Gastroesophageal sphincter (tissue), 3 donors: ENCODE measurements at regions not wholly inside any gene's neighbourhood (a gene's known extent, or its start where the extent isn't known, plus 50 kb on each side); places are given as distances from the start of the nearest gene placed in this dataset.

ENCODE experiments used
- EP300 ChIP-seq: sonication (generic); formaldehyde crosslinking; IDR thresholded peaks from one replicate; pipeline ENCODE4 v1.6.1; 2017; ENCODE audit warnings: antibody characterized with exemption, mild to moderate bottlenecking
- POLR2A ChIP-seq, 2 donors: fragments of 450-650 bp; IDR thresholded peaks; one replicate each; pipeline ENCODE4 v1.6.1; 2017; ENCODE audit warnings: antibody characterized with exemption in 2 of 2, mild to moderate bottlenecking in 2 of 2, moderate library complexity in 1 of 2
- POLR2AphosphoS5 ChIP-seq: sonication (generic); formaldehyde crosslinking; IDR thresholded peaks from one replicate; pipeline ENCODE4 v1.6.1; 2017; ENCODE audit warnings: antibody characterized with exemption
- TF ChIP-seq, protein P1 (sequence below), 4 experiments: fragments of 200-600 bp in 2 of 4; fragments of 450-650 bp in 2 of 4; sonication (generic) in 1 of 4; IDR thresholded peaks; one replicate each; pipeline ENCODE4 v1.5.1; 2017 to 2019; ENCODE audit warnings: antibody characterized with exemption in 4 of 4, mild to moderate bottlenecking in 2 of 4, moderate library complexity in 2 of 4

DNA sequence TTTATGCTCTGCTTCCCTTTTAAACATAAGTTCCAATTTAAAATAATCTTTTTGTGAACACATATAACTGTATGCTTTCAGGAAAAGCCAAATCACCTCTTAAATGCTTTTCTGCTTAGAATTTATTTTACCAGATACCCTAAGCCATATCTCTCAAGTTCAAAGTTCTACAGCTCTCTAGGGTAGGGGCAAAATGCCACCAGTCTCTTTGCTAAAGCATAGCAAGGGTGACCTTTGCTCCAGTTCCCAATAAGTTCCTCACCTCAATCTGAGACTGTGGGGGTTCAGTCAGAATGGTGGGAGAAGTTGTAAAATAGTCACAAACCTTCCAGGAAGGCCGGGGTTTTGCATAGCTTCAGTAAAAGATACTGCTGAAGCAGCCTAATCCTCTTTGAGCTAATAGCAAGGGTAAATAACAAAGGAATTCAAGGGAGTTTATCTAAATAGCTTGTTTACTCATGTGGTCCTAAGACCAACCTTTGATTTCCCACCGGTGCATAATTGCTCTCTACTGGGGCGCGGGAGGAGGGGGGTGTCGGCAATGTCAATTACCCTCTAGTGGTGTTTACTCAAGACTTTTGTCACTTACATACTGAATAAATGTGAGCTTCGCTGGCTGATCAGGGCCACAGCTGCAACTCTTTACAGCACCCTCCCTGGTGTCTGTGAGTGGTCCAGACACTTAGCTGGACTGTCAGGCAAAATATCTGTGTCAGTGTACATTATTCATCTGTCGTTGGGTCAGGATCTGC is 1376.2 kb downstream of the NCAM2 start:
- TF ChIP-seq, protein P1, sequence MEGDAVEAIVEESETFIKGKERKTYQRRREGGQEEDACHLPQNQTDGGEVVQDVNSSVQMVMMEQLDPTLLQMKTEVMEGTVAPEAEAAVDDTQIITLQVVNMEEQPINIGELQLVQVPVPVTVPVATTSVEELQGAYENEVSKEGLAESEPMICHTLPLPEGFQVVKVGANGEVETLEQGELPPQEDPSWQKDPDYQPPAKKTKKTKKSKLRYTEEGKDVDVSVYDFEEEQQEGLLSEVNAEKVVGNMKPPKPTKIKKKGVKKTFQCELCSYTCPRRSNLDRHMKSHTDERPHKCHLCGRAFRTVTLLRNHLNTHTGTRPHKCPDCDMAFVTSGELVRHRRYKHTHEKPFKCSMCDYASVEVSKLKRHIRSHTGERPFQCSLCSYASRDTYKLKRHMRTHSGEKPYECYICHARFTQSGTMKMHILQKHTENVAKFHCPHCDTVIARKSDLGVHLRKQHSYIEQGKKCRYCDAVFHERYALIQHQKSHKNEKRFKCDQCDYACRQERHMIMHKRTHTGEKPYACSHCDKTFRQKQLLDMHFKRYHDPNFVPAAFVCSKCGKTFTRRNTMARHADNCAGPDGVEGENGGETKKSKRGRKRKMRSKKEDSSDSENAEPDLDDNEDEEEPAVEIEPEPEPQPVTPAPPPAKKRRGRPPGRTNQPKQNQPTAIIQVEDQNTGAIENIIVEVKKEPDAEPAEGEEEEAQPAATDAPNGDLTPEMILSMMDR (IDR thresholded peaks at IDR 0.05), result no peak
- no peak for TF ChIP-seq EP300
- no peak for TF ChIP-seq POLR2A (IDR thresholded peaks at IDR 0.05)
- no peak for TF ChIP-seq POLR2AphosphoS5
